ENCODE measurements at regions not wholly inside any gene's neighbourhood (a gene's known extent, or its start where the extent isn't known, plus 50 kb on each side); places are given as distances from the start of the nearest gene placed in this dataset.

DNA sequence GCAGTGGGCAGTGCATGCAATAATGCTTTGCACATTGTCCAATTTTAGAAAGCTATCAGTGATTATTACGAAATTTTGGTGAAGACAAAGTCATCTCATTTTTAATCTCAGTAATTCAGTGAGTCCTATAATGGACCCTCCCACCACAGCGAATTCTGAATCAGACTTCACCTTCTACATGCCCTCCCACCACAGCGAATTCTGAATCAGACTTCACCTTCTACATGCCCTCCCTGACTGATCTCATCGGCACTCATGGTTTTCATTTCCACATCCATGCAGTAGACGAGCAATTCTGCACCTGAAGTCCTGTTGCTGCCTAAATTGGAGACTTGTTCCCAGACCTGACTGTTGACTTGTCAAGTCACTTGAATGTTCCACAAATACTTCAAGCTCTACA lies 522.3 kb downstream of the EIPR1 start:
- Histone ChIP-seq H3K4me3 (ENCODE audit: low read depth, low read length) (no peak overlapping the region), H3K4me1 (no peaks in the 10 kb centered on the region), H3K27me3 (replicated peaks; ENCODE audit: control insufficient read depth, insufficient read depth, low read length) (no peaks in the 10 kb centered on the region), H3K9me3 (no peaks in the 10 kb centered on the region), H3K36me3 (ENCODE audit: control insufficient read depth, insufficient read depth, low read length) (no peaks in the 10 kb centered on the region)
- Mint-ChIP-seq H3K36me3 (ENCODE audit: insufficient read depth, unreplicated experiment) (no peaks in the 10 kb centered on the region), H3K4me1 (ENCODE audit: low read depth, unreplicated experiment) (no peaks in the 10 kb centered on the region), H3K27me3 (ENCODE audit: insufficient read depth, unreplicated experiment) (peaks cover 6% of the 10 kb centered on the region), H3K27ac (ENCODE audit: unreplicated experiment) (no peak overlapping the region), H3K9me3 (ENCODE audit: unreplicated experiment) (no peaks in the 10 kb centered on the region), H3K4me3 (ENCODE audit: unreplicated experiment) (no peak overlapping the region)
- TF ChIP-seq CTCF (IDR thresholded peaks at IDR 0.05; ENCODE audit: insufficient read depth in 1 of 2, low read depth in 1 of 2, low read length in 1 of 2, severe bottlenecking in 1 of 2, unreplicated experiment in 1 of 2) = no peak
- BruUV-seq (replicated peaks) = no TSS peak
- intact Hi-C loops (cut with micrococcal nuclease; ENCODE audit: unreplicated experiment) = no loop called here
- ChIA-PET POLR2A (no interaction called here), CTCF (no interaction called here)
- DNase-seq = no peak

DNA sequence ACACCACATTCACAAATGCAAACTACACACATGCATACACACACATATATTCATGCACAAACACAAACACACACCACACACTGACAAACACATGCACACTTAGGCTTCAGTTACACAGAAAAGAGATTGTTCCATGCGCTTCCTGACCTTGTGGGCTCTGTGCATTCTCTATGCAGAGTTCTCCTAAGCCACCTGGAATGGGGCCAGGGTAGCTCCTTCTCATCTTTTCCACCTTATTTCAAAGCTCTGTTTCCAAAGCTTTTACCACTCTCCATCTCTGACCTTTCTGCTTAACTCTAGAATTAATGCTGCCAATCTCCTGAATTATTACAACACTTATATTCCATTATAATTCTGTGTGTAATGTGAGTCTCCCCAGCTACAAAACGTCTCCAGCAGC lies 522.3 kb upstream of the MYT1L start:
- no TSS peak for BruUV-seq (replicated peaks)
- H3K9me3 ChIP-seq = no peaks in the 10 kb centered on the region

DNA sequence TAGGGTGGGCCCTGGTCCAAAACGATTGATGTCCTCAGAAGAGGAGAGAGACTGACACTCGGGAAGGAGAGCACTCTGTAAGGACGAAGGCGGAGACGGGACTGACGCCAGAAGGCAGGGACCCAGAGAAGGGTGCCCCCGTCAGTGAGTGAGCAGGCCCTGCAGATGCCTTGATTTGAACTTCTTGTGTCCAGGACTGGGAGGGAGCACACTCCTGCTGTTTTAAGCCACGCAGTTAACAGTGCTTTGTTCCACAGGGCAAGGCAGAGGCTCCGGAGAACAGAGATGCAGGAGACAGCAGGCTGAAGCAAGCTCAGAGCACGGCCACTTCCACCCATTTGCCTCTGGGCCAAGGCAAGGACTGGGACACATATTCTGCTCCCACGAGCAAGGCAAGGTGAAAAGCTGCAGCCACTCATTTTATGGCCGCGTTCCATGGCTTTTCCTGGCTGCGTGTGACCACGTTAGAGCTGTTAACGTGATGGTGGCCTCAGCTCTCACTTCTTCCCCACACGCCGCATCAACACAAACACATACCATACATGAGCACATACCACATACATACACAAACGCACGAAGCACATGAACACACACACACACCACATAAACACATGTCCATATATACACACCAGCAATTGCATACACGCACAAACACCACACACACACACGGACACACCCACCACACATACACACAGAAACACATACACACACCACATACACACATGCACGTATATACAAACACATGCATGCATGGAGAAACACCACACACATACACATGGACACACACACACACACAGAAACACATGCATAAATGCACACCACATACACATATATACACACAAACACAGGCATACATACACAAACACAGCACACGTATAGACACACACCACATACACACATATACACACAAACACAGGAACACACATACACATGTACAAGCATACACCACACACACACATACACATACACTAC lies 521.0 kb upstream of the MYT1L start:
- Mint-ChIP-seq H3K27ac (ENCODE audit: unreplicated experiment) (no peak overlapping the region), H3K36me3 (ENCODE audit: insufficient read depth, unreplicated experiment) (no peaks in the 10 kb centered on the region), H3K9me3 (ENCODE audit: unreplicated experiment) (no peaks in the 10 kb centered on the region), H3K4me1 (ENCODE audit: low read depth, unreplicated experiment) (no peaks in the 10 kb centered on the region), H3K4me3 (ENCODE audit: unreplicated experiment) (no peak overlapping the region), H3K27me3 (ENCODE audit: insufficient read depth, unreplicated experiment) (peaks cover 6% of the 10 kb centered on the region)
- ChIA-PET CTCF (no interaction called here), POLR2A (no interaction called here)
- no TSS peak for BruUV-seq (replicated peaks)
- H3K9me3 ChIP-seq = no peaks in the 10 kb centered on the region
- no peaks in the 10 kb centered on the region for H3K36me3 ChIP-seq (ENCODE audit: control insufficient read depth, insufficient read depth, low read length)
- no peak overlapping the region for H3K4me3 ChIP-seq (ENCODE audit: low read depth, low read length)
- intact Hi-C loops (cut with micrococcal nuclease; ENCODE audit: unreplicated experiment) = no loop called here
- TF ChIP-seq CTCF (IDR thresholded peaks at IDR 0.05; ENCODE audit: insufficient read depth in 1 of 2, low read depth in 1 of 2, low read length in 1 of 2, severe bottlenecking in 1 of 2, unreplicated experiment in 1 of 2) = no peak
- DNase-seq = no peak
- no peaks in the 10 kb centered on the region for H3K27me3 ChIP-seq (replicated peaks; ENCODE audit: control insufficient read depth, insufficient read depth, low read length)
- H3K4me1 ChIP-seq = no peaks in the 10 kb centered on the region

More for the DNA sequence above, 522.3 kb upstream of the MYT1L start:
- Mint-ChIP-seq H3K4me1 (ENCODE audit: low read depth, unreplicated experiment) (no peaks in the 10 kb centered on the region), H3K9me3 (ENCODE audit: unreplicated experiment) (no peaks in the 10 kb centered on the region), H3K27ac (ENCODE audit: unreplicated experiment) (no peak overlapping the region), H3K36me3 (ENCODE audit: insufficient read depth, unreplicated experiment) (no peaks in the 10 kb centered on the region), H3K4me3 (ENCODE audit: unreplicated experiment) (no peak overlapping the region), H3K27me3 (ENCODE audit: insufficient read depth, unreplicated experiment) (peaks cover 6% of the 10 kb centered on the region)
- ChIA-PET POLR2A (no interaction called here), CTCF (no interaction called here)
- DNase-seq = no peak
- intact Hi-C loops (cut with micrococcal nuclease; ENCODE audit: unreplicated experiment) = no loop called here
- H3K27me3 ChIP-seq (replicated peaks; ENCODE audit: control insufficient read depth, insufficient read depth, low read length) = no peaks in the 10 kb centered on the region
- no peak overlapping the region for H3K4me3 ChIP-seq (ENCODE audit: low read depth, low read length)
- no peak for TF ChIP-seq CTCF (IDR thresholded peaks at IDR 0.05; ENCODE audit: insufficient read depth in 1 of 2, low read depth in 1 of 2, low read length in 1 of 2, severe bottlenecking in 1 of 2, unreplicated experiment in 1 of 2)
- no peaks in the 10 kb centered on the region for H3K4me1 ChIP-seq
- no peaks in the 10 kb centered on the region for H3K36me3 ChIP-seq (ENCODE audit: control insufficient read depth, insufficient read depth, low read length)

Data from Caco-2 (cell line).